Kidney (tissue), 13 donors: ENCODE measurements at regions not wholly inside any gene's neighbourhood (a gene's known extent, or its start where the extent isn't known, plus 50 kb on each side); places are given as distances from the start of the nearest gene placed in this dataset.

Experiments used
- DNase-seq, 5 donors: peaks; one replicate each; pipeline ENCODE4 v3.0.0-alpha.2; 2013 to 2020
- FAIRE-seq: peaks from 2 replicates; lab custom pipeline; 2012; peaks lifted over from hg19 to GRCh38; lab: Jason Lieb, UNC
- H3K27ac ChIP-seq, 2 donors: one replicate each; pipeline ENCODE4 v1.7.0; 2013; ENCODE audit warnings: low read depth in 2 of 2, low read length in 2 of 2, inconsistent platforms in 1 of 2
- H3K27me3 ChIP-seq: one replicate; pipeline ENCODE4 v1.7.1; 2013; ENCODE audit warnings: low read length, inconsistent platforms; ENCODE audit not compliant: control insufficient read depth, insufficient read depth
- H3K36me3 ChIP-seq, 3 donors: one replicate each; pipeline versions ENCODE4 v1.7.0 to v1.7.1; 2013; ENCODE audit warnings: low read length in 3 of 3, control low read depth in 1 of 3, inconsistent platforms in 1 of 3; ENCODE audit not compliant: insufficient read depth in 3 of 3, control insufficient read depth in 2 of 3
- H3K4me1 ChIP-seq, 3 donors: one replicate each; pipeline versions ENCODE4 v1.7.0 to v1.7.1; 2013; ENCODE audit warnings: low read length in 3 of 3, inconsistent platforms in 1 of 3, low read depth in 1 of 3; ENCODE audit not compliant: control insufficient read depth in 2 of 3, insufficient read depth in 2 of 3
- H3K4me3 ChIP-seq, 3 donors: one replicate each; pipeline versions ENCODE4 v1.7.0 to v1.8.1; 2013; ENCODE audit warnings: low read length in 3 of 3, control low read depth in 1 of 3, inconsistent platforms in 1 of 3
- H3K9ac ChIP-seq, 3 donors: one replicate each; pipeline versions ENCODE4 v1.7.0 to v1.7.1; 2013; ENCODE audit warnings: low read length in 3 of 3, control low read depth in 1 of 3, inconsistent platforms in 1 of 3
- H3K9me3 ChIP-seq, 3 donors: one replicate each; pipeline versions ENCODE4 v1.7.0 to v1.7.1; 2013; ENCODE audit warnings: low read length in 3 of 3, control low read depth in 1 of 3, inconsistent platforms in 1 of 3; ENCODE audit not compliant: control insufficient read depth in 2 of 3, insufficient read depth in 1 of 3
- CTCF ChIP-seq: IDR thresholded peaks from 3 replicates; pipeline ENCODE4 v1.5.1; 2012; ENCODE audit warnings: mild to moderate bottlenecking, moderate library complexity, borderline replicate concordance; ENCODE audit not compliant: insufficient read depth; ENCODE audit errors: extremely low read depth
- intact Hi-C: fragments of 100-400 bp; cut with DNase I; formaldehyde crosslinking; loops from one replicate; pipeline ENCODE4 v1.11.1; 2022
- donor health status: control.
- donor health status: control.
- donor health status: control.
- donor health status: control.
- donor health status: control.
- donor health status: DM: yes; HTN: yes; CAD: no.
- donor health status: Normal renal cell carcinoma (clear cell type).

- intact Hi-C loops = no loop called here
- FAIRE-seq (no peak), DNase-seq (no peak)
- Histone ChIP-seq H3K4me3 (no peak overlapping the region), H3K9ac (no peak overlapping the region), H3K4me1 (no peaks in the 10 kb centered on the region), H3K36me3 (no peaks in the 10 kb centered on the region), H3K9me3 (no peaks in the 10 kb centered on the region), H3K27me3 (no peaks in the 10 kb centered on the region), H3K27ac (no peak overlapping the region)
- TF ChIP-seq CTCF = no peak
Observed at GRCh38 chr9:4413856-4414255, 76.4 kb upstream of the SLC1A1 start.

- Histone ChIP-seq H3K9me3 (peaks cover 0 to 9% (median 3%) of the 10 kb centered on the region in 3 donors), H3K4me1 (no peaks in the 10 kb centered on the region), H3K27me3 (no peaks in the 10 kb centered on the region), H3K36me3 (no peaks in the 10 kb centered on the region), H3K27ac (no peak overlapping the region), H3K4me3 (no peak overlapping the region), H3K9ac (no peak overlapping the region)
- DNase-seq (peak in 1 of 5 donors; percentile 26), FAIRE-seq (no peak)
- no peak for TF ChIP-seq CTCF
- intact Hi-C loops = no loop called here
Observed at GRCh38 chr9:4404156-4404555, 86.1 kb upstream of the SLC1A1 start.

- FAIRE-seq (no peak), DNase-seq (no peak)
- intact Hi-C loops = no loop called here
- no peak for TF ChIP-seq CTCF
- Histone ChIP-seq H3K4me3 (no peak overlapping the region), H3K27me3 (no peaks in the 10 kb centered on the region), H3K9me3 (peaks cover 0 to 9% (median 3%) of the 10 kb centered on the region in 3 donors), H3K4me1 (no peaks in the 10 kb centered on the region), H3K27ac (no peak overlapping the region), H3K36me3 (no peaks in the 10 kb centered on the region), H3K9ac (no peak overlapping the region)
Observed at GRCh38 chr9:4402501-4402900, 87.8 kb upstream of the SLC1A1 start.

GRCh38 chr9:4400731-4401130 lies 89.5 kb upstream of the SLC1A1 start:
- intact Hi-C loops = no loop called here
- DNase-seq = no peak
- H3K9ac ChIP-seq = no peak overlapping the region
- H3K9me3 ChIP-seq = no peaks in the 10 kb centered on the region
- FAIRE-seq = no peak
- no peaks in the 10 kb centered on the region for H3K27me3 ChIP-seq
- no peak for TF ChIP-seq CTCF
- H3K4me3 ChIP-seq = no peak overlapping the region
- no peak overlapping the region for H3K27ac ChIP-seq
- H3K36me3 ChIP-seq = no peaks in the 10 kb centered on the region
- H3K4me1 ChIP-seq = no peaks in the 10 kb centered on the region
